ENCODE measurements at regions not wholly inside any gene's neighbourhood (a gene's known extent, or its start where the extent isn't known, plus 50 kb on each side); places are given as distances from the start of the nearest gene placed in this dataset.
"Not testable (repeated sequence)": the region's sequence is repeated elsewhere in the genome, so short reads cannot be mapped to it uniquely, and the experiment has no call there.

DNA sequence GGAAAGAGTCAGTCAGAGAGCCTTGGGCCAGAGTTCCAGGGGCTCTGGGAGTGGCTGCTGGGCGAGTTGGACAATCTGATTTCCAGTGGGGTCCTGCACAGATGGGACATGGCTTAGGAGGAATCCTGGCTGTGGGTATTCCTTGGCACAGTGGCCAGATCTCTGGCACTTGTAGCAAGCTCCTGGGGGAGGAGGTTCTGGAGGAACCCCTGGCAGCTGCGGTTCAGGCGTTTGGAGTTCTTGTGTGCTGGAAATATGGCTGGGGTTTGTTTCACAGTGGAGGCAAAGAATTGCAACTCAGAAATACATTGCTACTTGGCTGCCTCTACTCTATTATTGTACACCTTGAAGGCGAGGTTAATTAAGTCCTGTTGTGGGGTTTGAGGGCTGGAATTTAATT lies 67.2 kb upstream of the SLC4A7 start:
- not testable (repeated sequence) for DNase-seq

DNA sequence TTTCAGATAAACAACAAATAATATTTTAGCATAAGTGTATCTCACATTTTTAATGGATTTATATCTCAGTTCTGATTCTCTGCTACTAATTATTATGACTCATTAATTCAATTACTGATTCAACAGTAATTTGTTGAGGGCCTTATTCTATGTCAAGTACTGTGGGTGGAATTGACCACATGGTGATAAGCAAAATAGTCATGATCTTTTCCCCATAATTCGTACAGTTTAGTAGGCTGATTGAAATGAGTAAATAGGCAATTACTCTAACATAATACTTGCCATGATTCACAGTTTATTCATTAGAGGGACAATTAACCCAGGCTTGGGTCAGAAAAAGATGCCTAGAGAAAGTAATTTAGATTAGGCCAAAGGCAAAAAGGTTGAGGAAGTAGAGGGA lies 60.9 kb upstream of the SLC4A7 start:
- DNase-seq = no peak

DNA sequence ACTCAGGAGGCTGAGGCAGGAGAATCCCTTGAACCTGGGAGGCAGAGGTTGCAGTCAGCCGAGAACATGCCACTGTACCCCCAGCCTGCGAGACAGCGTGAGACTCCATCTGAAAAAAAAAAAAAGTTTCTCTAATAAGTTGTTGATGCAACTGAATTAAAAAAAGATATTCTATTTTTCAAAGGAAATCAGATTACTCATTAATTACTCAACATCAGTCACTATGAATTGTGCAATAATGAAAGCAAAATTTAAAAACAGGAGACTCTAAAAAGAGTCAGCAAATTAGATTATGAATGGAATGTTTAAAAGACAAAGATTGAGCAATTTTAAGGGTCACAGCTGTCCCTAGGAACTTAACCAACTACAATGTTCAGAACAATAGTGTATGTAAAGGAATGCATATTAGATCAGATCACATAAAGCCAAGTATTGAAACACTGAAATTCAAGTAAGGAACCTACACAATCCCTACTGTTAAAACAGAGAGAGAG lies 60.2 kb upstream of the SLC4A7 start:
- no peak for DNase-seq

DNA sequence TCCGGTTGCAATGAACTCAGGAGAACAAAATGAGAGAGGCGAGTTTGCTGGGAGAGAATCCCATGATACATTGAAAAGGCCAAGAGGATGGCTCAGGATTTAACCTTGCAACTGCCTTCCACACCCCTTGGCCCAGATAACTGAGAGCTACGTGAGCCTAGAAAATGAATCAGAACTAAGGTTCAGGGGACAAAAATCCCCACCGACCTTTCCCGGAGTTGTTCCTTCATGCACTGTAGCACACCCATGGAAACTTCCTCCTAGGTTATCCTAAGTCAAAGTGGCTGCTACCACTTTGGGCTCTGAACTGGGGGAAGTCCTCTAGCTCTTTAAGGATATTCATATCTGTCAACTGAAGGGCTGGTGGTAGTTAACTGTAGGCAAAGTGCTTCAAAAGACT lies 58.3 kb upstream of the SLC4A7 start:
- no peak for DNase-seq

DNA sequence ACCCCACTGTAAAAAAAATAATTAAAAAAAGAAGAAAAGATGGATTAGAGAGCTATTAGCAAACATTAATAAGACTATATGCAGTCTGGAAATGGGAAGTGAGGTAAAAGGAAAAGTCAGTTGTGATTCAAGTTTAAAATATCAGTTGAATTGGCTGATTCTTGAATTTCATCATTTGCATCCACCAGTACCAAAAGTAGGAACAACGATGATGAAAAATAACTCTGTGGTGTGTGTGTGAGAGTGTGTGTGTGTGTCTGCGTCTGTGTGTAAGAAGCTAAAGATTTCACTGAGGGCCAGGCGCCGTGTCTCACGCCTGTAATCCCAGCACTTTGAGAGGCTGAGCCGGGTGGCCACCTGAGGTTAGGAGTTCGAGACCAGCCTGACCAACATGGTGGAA lies 56.0 kb upstream of the SLC4A7 start:
- DNase-seq = no peak

DNA sequence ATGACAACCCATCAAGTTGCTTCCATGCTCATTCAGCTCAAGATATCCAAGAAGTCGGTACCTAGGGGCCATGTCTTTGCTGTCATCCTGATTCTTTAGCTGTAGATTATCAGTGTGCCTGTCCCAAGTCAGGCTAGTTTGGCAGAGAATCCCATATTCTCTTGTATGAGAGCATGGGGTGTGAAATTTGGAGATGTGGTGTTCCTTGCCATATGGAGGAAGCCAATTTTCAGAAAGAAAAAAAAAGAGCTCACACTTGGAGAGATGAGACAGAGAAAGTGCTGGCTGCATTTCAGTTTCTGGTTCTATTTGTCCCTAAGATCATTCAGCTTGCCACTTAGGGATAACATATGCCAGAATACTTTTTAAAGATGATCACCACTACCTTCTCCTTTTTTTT lies 52.3 kb upstream of the SLC4A7 start:
- no peak for DNase-seq

DNA sequence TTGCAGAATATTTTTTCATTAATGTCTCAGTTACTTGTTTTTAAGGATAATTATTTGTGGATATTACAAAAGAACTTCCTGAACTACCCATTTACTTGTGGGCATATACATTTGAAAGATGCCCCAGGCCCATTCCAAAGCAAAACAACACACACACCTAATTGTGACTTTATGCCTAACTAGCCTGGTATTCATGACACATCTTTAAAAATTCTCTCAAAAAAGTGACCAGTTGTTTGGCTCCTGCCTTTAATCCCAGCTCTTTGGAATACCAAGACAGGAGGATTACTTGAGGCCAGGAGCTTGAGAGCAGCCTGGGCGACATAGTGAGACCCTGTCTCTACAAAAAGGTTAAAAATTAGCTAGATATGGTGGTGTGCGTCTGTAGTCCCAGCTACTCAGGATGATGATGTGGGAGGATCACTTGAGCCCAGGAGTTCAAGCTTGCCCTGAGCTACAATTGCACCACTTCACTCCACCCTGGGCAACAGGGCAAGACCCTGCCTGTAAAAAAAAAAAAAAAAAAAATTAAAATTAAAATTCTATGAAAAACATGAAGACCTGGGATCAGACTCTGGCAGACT lies 51.7 kb upstream of the SLC4A7 start:
- DNase-seq = no peak

DNA sequence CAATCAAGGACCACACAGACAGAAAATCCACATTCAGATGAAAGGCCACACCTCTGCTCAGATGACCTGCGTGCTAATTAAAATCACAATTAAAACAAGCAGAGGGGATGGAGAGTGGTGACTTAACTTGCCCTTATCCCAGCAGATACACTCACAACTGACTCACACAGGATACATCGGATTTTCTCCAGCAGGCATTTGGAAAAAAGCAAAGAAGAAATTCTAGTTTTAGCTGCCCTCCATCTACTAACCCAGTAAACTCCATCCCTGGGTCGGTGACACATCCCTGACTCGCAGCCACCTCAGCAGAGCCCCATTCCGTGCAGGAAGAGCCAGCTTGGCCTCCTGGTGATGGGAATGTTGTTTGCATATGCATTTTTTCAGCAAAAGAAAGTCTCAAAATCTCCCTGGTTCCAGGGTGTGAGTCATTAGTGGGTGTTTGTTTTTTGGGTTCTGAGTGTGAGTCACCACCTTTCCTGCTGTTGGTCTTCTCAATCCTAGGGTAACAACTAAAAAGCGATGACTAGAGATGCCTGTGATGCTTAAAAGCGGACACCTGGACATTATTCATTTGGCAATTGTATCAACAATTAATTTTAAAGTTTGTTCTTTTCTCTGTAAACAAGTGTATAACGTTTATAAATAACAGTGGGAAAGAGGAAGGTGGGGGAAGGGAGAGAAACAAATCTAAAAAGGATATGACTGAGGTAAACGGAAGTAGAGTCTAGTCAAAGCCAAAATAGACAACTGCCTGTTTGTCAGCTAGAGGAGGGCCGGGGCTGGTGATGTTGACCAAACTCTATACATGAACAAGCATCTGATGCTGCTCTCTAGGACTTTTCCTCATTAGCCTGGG lies 49.8 kb upstream of the SLC4A7 start:
- peak; percentile 43 for DNase-seq
